ENCODE measurements at regions not wholly inside any gene's neighbourhood (a gene's known extent, or its start where the extent isn't known, plus 50 kb on each side); places are given as distances from the start of the nearest gene placed in this dataset.

- H3K4me3 ChIP-seq (ENCODE audit: control extremely low read depth in 1 of 5, extremely low read depth in 1 of 5, insufficient read depth in 1 of 5, low read depth in 2 of 5, low read length in 4 of 5): no peak overlapping the region
- Mint-ChIP-seq H3K4me1 (no peaks in the 10 kb centered on the region), H3K27ac (no peak overlapping the region), H3K27me3 (peaks cover 12% of the 10 kb centered on the region), H3K9me3 (ENCODE audit: insufficient read depth) (no peaks in the 10 kb centered on the region), H3K4me3 (no peak overlapping the region)
- ATAC-seq (ENCODE audit: low read depth) (no peak), DNase-seq (no peak)
- no peaks in the 10 kb centered on the region for H3K36me3 ChIP-seq (replicated peaks in 1 of 2; ENCODE audit: control extremely low read depth in 1 of 2, control insufficient read depth in 1 of 2, extremely low read depth in 1 of 2, insufficient read depth in 2 of 2, low read length in 1 of 2)
- ChIA-PET POLR2A (no interaction called here), CTCF (no interaction called here)
- H2AFZ ChIP-seq (ENCODE audit: insufficient read depth, low read depth, low read length, poor library complexity, severe bottlenecking): no peak overlapping the region
- H3K4me1 ChIP-seq (ENCODE audit: control insufficient read depth in 2 of 2, insufficient read depth in 2 of 2, low read length in 2 of 2): no peaks in the 10 kb centered on the region
- H3K27me3 ChIP-seq (replicated peaks in 1 of 4; ENCODE audit: control extremely low read depth in 1 of 4, control insufficient read depth in 3 of 4, insufficient read depth in 4 of 4, low read length in 3 of 4): no peaks in the 10 kb centered on the region
- H3K27ac ChIP-seq (ENCODE audit: low read length in 2 of 2): no peak overlapping the region
- H4K20me1 ChIP-seq (ENCODE audit: control insufficient read depth, insufficient read depth, low read length, poor library complexity, severe bottlenecking): no peaks in the 10 kb centered on the region
- no peak overlapping the region for H3K4me2 ChIP-seq (replicated peaks; ENCODE audit: low read depth, low read length, poor library complexity, severe bottlenecking)
- no peaks in the 10 kb centered on the region for H3K79me2 ChIP-seq (ENCODE audit: control insufficient read depth, insufficient read depth, low read length)
- no peak for TF ChIP-seq EZH2 (IDR thresholded peaks at IDR 0.05; ENCODE audit: borderline replicate concordance, insufficient read depth, low read depth, low read length, poor library complexity, severe bottlenecking)
- TF ChIP-seq CTCF (IDR thresholded peaks at IDR 0.05): no peak
- intact Hi-C loops (cut with micrococcal nuclease): no loop called here
- 68% methylated on average over 5 of the region's 6 CpGs for WGBS (ENCODE audit: insufficient coverage)
- no peak overlapping the region for H3K9ac ChIP-seq (ENCODE audit: low read length)
- H3K9me3 ChIP-seq (ENCODE audit: control extremely low read depth in 1 of 3, control insufficient read depth in 2 of 3, insufficient read depth in 1 of 3, low read length in 2 of 3): peaks cover 0 to 7% (median 0%) of the 10 kb centered on the region in 3 donors
These were observed 56.8 kb upstream of the TAMM41 start for GRCh38 chr3:11903447-11903846.

- H3K79me2 ChIP-seq (ENCODE audit: control insufficient read depth, insufficient read depth, low read length): no peaks in the 10 kb centered on the region
- TF ChIP-seq CTCF (IDR thresholded peaks at IDR 0.05): no peak
- TF ChIP-seq EZH2 (IDR thresholded peaks at IDR 0.05; ENCODE audit: borderline replicate concordance, insufficient read depth, low read depth, low read length, poor library complexity, severe bottlenecking): no peak
- ChIA-PET CTCF (no interaction called here), POLR2A (no interaction called here)
- H3K36me3 ChIP-seq (replicated peaks in 1 of 2; ENCODE audit: control extremely low read depth in 1 of 2, control insufficient read depth in 1 of 2, extremely low read depth in 1 of 2, insufficient read depth in 2 of 2, low read length in 1 of 2): no peaks in the 10 kb centered on the region
- no peaks in the 10 kb centered on the region for H4K20me1 ChIP-seq (ENCODE audit: control insufficient read depth, insufficient read depth, low read length, poor library complexity, severe bottlenecking)
- no peak overlapping the region for H3K4me3 Mint-ChIP-seq
- no peaks in the 10 kb centered on the region for H3K27me3 ChIP-seq (replicated peaks in 1 of 4; ENCODE audit: control extremely low read depth in 1 of 4, control insufficient read depth in 3 of 4, insufficient read depth in 4 of 4, low read length in 3 of 4)
- no peak for DNase-seq
- WGBS (ENCODE audit: insufficient coverage): 59% methylated on average over 3 of the region's 4 CpGs
- no peaks in the 10 kb centered on the region for H3K4me1 ChIP-seq (ENCODE audit: control insufficient read depth in 2 of 2, insufficient read depth in 2 of 2, low read length in 2 of 2)
- H2AFZ ChIP-seq (ENCODE audit: insufficient read depth, low read depth, low read length, poor library complexity, severe bottlenecking): no peak overlapping the region
- peaks cover 10% of the 10 kb centered on the region for H3K27me3 Mint-ChIP-seq
- no peak for ATAC-seq (ENCODE audit: low read depth)
- no peak overlapping the region for H3K4me3 ChIP-seq (ENCODE audit: control extremely low read depth in 1 of 5, extremely low read depth in 1 of 5, insufficient read depth in 1 of 5, low read depth in 2 of 5, low read length in 4 of 5)
- no peak overlapping the region for H3K9ac ChIP-seq (ENCODE audit: low read length)
- H3K4me1 Mint-ChIP-seq: no peaks in the 10 kb centered on the region
- no peak overlapping the region for H3K27ac Mint-ChIP-seq
- H3K9me3 Mint-ChIP-seq (ENCODE audit: insufficient read depth): no peaks in the 10 kb centered on the region
- H3K4me2 ChIP-seq (replicated peaks; ENCODE audit: low read depth, low read length, poor library complexity, severe bottlenecking): no peak overlapping the region
- H3K9me3 ChIP-seq (ENCODE audit: control extremely low read depth in 1 of 3, control insufficient read depth in 2 of 3, insufficient read depth in 1 of 3, low read length in 2 of 3): peaks cover 0 to 7% (median 0%) of the 10 kb centered on the region in 3 donors
- no peak overlapping the region for H3K27ac ChIP-seq (ENCODE audit: low read length in 2 of 2)
- intact Hi-C loops (cut with micrococcal nuclease): no loop called here
These were observed 57.5 kb upstream of the TAMM41 start for GRCh38 chr3:11904157-11904556.

Data from B cell (primary cell).